Hematopoietic multipotent progenitor cell treated with erythropoietin and hydrocortisone succinate and interleukin-3 and kit ligand, for 17 days (in vitro differentiated cells): ENCODE measurements at regions not wholly inside any gene's neighbourhood (a gene's known extent, or its start where the extent isn't known, plus 50 kb on each side); places are given as distances from the start of the nearest gene placed in this dataset.
"Not testable (repeated sequence)": the region's sequence is repeated elsewhere in the genome, so short reads cannot be mapped to it uniquely, and the experiment has no call there.

Experiments used
- DNase-seq: peaks from one replicate; pipeline ENCODE4 v3.0.0-alpha.2; 2015; ENCODE audit warnings: low spot score

DNA sequence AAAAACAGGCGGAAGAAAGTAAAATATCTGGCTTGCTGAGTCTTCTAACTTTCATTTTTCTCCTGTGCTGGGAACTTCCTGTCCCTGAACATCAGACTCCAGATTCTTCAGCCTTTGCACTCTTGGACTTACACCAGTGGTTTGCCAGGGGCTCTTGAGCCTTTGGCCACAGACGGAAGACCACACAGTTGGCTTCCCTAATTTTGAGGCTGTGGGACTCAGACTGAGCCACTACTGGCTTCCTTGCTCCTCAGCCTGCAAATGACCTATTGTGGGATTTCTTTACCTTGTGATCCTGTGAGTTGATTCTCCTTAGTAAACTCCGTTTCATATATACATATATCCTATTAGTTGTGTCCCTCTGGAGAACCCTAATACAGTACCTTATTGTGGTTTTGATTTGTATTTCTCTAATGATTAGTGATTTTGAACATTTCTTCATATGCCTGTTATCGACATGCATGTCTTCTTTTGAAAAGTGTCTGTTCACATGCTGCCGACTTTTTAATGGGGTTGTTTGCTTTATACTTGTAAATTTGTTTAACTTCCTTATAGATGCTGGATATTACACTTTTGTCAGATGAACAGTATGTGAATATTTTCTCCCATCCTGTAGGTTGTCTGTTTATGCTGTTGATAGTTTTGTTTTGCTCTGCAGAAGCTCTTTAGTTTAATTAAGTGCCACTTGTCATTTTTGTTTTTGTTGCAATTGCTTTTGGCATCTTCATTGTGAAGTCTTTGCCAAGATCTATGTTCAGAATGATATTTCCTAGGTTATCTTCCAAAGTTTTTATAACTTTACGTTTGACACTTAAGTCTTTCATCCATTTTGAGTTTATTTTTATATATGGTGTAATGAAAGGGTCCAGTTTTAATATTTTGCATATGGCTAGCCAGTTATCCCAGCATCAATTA, 348.8 kb upstream of the SETBP1 start:
- DNase-seq: no peak

DNA sequence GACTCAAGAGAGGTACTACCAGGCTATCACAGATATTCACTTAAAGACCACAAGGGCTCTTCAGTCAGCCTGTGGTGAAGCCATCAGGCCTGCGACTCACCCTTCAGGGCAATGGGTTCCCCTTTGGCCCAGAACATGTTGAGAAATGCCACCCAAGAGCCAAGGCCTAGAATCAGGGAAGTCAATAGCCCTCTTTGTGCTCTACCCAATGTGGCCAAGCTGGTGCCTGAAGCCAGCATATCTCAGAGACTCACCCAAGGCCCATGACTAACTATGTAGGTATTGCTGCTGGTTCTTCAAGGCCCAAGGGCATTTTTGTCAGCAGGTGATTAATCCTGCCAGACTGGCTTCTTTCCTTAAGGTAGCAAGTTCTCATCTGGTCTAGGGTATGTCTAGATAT, 338.9 kb upstream of the SETBP1 start:
- DNase-seq: no peak

DNA sequence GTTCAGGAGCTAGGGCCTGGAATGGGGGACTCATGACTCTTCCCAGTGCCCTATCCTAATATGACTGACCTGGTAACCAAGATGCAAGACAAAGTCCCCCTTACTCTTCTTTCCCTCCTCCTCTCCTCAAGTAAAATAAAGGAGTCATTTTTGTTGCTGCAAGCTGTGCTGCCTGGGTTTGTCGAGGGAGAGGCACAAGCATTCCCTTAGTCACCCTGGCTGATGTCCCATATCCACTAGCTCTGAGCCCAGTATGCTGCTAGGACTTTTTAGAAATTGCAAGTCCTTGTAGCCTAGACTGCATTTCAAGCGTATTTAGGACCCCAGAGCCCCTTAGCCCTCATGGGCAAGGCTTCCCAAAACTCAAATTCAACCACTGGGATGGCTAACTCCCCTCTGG, 338.5 kb upstream of the SETBP1 start:
- DNase-seq: no peak

DNA sequence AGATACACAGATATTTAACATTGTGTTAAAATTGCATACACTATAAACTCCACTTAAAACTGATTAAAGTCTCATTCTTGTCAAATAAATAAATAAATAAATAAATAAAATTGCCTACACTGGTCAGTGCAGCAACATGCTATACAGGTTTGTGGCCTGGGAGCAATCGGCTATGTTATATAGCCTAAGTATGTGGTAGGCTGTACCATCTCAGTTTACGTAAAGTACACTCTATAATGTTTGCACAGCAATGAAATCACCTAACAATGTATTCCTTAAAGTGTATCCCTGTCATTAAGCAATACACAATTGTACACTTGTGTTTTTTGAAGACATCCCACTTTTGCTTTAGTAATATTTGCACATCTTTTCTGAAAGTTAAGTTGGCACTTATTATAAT, 337.7 kb upstream of the SETBP1 start:
- DNase-seq: no peak

DNA sequence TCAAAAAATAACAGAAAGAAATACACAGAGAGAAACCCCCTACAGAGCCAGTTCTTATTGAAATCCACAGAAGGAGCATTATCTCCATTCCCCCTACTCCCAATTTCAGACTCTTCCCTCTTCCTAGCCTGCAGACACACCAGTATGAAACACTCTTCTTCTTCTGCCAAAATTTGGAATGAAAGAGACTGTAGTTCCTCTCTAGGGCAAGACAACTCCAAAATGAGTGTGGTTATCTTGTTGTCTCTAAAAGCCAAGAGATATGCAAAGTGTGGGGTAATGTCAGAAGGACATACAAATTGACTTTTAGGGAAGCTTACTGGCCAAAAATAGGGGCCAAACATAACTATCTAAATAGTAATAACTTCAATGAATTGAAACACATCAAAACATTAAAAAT, 337.1 kb upstream of the SETBP1 start:
- DNase-seq: no peak

DNA sequence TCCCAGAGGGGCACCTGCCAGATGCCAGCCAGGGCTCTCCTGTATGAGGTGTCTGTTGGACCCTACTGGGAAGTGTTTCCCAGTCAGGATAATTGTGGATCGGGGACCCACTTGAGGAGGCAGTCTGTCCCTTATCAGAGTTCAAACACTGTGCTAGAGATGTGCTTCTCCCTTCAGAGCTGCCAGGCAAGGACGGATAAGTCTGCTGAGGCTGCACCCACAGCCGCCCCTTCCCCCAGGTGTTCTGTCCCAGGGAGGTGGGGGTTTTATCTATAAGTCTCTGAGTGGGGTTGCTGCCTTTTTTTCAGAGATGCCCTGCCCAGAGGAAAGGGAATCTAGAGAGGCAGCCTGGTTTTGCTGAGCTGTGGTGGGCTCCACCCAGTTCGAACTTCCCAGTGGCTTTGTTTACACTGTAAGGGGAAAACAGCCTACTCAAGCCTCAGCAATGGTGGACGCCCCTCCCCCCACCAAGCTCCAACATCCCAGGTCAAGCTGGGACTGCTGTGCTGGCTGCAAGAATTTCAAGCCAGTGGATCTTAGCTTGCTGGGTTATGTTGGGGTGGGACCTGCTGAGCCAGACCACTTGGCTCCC, 324.0 kb upstream of the SETBP1 start:
- DNase-seq: no peak

DNA sequence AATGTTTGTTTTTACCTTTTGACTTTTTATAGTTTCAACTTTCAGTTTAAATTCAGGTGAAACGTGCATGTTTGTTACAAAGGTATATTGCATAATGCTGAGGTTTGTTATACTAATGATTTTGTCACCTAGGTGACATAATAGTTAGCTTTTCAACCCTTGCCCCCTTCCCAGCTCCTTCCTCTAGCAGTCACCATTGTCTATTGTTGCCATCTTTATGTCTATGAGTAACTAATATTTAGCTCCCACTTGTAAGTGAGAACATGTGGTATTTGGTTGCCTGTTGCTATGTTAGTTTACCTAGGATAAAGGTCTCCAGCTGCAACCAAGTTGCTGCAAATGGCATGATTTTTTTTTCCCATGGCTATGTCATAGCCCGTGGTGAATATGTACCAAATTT, 322.3 kb upstream of the SETBP1 start:
- DNase-seq: no peak

DNA sequence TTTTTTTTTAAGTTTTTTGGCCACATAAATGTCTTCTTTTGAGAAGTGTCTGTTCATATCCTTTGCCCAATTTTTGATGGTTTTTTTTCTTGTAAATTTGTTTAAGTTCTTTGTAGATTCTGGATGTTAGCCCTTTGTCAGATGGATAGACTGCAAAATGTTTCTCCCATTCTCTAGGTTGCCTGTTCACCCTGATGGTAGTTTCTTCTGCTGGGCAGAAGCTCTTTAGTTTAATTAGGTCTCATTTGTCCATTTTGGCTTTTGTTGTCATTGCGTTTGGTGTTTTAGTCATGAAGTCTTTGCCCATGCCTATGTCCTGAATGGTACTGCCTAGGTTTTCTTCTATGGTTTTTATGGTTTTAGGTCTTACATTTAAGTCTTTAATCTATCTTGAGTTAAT, 320.9 kb upstream of the SETBP1 start:
- not testable (repeated sequence) for DNase-seq

DNA sequence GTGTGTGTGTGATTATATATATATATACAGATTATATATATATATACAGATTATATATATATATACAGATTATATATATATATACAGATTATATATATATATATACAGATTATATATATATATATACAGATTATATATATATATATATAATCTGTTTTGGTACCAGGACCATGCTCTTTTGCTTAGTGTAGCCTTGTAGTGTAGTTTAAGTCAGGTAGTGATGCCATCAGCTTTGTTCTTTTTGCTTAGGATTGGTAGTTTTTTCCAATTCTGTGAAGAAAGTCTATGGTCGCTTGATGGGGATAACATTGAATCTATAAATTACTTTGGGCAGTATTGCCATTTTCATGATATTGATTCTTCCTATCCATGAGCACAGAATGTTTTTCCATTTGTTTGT, 318.5 kb upstream of the SETBP1 start:
- DNase-seq: not testable (repeated sequence)

DNA sequence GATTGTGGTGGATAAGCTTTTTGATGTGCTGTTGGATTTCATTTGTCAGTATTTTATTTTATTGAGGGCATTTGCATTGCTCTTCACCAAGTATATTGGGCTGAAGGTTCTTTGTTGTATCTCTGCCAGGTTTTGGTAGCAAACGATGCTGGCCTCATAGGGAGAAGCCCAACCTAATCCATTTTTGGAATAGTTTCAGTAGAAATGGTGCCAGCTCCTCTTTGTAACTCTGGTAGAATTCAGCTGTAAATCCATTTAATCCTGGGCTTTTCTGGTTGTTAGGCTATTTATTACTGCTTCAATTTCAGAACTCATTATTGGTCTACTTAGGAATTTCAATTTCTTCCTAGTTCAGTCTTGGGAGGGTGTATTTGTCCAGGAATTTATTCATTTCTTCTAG, 309.8 kb upstream of the SETBP1 start:
- DNase-seq: no peak

DNA sequence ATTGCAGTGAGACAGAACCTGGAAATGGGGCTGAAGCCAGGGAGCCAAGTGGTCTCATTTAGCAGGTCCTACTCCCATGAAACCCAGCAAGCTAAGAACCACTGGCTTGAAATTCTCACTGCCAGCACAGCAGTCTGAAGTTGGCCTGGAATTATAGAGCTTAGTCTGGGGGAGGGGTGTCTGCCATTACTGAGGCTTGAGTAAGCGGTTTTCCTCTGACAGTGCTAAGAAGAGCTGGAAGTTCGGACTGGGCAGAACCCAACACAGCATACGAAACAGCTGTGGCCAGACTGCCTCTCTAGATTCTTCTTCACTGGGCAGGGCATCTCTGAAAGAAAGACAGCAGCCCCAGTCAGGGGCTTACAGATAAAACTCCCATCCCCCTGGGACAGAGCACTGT, 305.7 kb upstream of the SETBP1 start:
- no peak for DNase-seq

DNA sequence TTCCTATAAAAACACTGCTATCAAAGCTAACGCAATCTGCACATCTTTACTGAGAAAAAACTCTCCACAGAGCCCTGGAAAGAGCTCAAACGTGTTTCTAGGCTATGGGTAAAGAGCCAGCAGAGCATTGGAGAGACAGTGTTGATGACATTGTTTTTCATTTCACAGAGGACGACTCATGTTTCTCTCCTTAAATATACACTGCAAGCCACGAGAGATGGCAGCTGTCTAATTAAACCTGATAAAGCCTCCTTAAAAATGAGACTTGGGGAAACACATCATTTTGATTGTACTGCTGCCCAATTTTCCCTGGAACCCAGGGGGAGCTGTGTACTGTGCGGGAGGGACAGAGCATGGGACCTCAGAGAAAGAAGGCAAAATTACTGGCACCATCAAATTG, 294.3 kb upstream of the SETBP1 start:
- DNase-seq: no peak

DNA sequence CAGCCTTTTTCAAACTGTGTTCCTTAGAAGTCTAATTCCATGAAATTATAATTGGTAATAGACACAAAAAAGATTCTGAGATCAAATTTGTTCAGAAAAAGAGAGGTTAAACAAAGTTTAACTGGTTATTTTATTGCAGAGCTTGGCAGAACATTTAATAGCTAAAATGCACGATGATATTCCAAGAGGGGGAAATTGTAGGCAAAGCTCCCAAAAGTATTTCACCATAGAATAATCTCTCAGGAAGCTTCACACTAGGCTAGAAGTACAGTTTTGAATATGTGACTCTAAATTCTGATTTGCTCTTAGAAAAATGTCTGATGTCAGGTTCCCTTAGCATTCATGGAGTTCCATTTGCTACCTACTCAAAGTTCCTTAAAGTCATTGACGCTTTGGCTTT, 292.4 kb upstream of the SETBP1 start:
- DNase-seq: no peak

DNA sequence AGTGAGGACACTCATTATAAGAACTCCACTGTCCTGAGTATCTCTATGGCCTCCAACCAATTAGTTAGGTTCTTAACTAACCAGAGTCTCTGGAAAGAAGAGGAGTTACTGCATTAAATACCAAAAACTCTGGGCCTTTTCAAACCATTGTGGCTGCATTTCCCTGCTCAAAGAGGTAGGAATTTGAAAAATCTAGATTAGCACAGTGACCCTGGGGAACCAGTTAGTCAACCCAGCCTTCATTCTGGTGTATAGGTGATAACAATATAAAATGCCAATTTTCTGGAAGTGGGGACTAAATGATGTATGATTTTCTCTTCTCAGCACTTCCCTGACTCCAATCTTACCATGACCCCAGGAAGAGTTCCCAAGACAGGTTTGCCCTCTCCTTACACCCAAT, 287.8 kb upstream of the SETBP1 start:
- no peak for DNase-seq

DNA sequence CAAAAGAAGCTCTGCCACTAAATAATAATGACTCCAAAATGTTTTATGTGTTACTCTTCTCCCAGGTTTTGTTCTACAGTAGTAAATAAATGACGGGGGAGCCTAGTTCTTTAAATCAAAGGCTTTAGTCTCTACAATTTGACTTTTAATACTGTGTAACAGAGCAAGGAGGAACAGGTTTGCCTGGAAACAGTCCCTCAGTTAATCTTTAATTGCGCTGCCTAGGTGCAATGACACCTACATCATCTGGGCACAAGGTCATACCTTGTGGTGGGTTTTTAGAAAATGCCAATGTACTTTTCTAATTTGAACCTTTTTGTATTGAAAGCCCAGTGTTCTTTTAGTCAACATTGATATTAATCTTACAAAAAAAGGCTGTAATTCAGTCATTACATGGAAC, 287.3 kb upstream of the SETBP1 start:
- DNase-seq: no peak

DNA sequence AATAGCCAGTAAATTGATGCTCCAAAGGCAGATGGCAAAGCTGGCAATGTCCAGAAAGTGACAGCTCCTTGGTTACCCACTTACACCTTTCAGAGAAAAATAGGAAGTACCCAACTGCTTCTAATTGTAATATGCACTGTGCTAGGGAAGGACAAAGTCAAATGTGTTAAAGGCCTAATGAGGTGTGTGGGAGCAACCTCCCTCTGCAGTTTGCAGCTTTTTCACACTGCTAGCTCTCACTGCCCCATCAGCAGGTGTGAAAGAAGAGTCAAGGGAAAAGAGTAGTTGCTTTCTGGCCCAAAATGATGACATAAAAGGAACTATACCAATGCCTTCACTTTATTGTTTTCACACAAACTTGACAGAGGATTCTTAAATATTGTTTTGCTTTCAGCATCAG, 284.1 kb upstream of the SETBP1 start:
- DNase-seq: no peak

DNA sequence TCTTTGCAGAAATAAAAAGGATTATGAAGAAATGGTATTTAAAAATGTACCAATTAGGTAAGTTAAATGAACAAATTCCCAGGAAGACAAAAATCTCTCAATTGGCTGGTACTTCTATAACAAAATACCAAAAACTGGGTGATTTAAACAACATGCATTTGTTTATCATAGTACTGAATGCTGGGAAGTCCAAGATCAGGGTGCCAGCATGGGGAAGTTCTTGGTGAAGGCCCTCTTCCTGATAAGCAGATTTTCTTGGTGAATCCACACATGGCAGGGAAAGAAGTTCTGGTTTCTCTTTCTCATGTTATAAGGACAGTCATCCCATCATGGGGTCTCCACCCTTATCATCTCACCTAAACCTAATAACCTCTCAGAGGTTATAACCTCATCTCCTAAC, 271.6 kb upstream of the SETBP1 start:
- DNase-seq: no peak

DNA sequence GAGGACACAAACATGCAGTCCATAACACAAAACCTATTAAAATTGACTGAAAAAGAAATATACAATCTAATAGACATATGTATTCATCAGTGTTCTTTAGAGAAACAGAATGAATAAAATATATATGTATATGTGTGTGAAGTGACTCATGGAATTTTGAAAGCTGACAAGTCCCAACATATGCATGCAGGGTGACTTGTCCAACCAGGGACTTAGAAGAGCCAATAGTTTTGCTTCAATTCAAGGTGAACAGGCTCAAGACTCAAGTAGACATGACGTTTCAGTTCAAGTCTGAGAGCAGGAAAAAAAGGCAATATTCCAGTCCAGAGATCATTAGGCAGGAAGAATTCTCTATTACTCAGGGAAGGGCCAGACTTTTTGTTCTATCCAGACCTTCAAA, 271.2 kb upstream of the SETBP1 start:
- no peak for DNase-seq

DNA sequence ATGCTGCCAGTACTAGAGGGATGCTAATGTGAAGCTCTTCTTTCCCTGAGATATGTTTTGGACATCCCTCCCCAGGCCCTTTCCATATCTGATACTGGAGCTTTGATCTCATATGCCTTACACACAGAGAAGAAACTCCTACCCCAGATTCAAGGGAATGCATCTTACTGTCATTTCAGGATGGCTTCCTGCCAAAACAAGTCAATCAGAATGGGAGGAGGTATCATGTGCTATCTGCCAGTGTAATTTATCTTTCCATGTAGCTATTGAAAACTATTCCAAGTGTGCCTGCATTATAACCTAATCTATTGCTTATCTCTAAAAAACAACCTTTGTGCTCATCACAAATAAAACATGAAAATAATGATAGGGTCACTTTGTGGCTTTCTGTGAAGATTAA, 269.9 kb upstream of the SETBP1 start:
- DNase-seq: no peak

DNA sequence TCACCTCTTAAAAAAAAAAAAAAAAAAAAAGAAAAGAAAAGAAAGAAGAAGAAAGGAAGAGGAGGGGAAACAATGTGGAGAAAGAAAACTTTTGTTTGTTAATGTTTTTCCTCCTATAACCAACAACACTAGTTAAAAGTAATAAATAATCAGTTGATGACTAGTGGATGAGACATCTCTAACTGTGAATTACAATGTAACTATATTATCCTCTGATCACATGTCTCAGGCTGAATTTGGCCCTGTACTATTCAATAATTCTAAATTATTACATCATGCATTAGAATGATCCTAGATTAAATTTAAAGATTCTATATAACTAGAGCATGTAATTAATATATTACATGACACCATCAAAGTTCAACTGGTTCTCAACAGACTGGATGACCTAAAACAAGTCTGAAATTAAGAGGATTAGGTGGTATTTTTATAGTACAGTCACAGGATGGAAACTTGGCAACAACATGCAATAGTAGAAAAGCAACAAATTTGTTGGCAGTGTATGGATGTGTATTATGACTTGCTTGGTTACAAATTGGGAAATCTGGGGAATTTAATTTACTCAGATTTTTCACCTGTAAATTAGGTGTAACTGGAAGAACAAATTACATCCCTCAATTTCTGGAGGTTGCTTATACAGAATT, 269.3 kb upstream of the SETBP1 start:
- DNase-seq: no peak

DNA sequence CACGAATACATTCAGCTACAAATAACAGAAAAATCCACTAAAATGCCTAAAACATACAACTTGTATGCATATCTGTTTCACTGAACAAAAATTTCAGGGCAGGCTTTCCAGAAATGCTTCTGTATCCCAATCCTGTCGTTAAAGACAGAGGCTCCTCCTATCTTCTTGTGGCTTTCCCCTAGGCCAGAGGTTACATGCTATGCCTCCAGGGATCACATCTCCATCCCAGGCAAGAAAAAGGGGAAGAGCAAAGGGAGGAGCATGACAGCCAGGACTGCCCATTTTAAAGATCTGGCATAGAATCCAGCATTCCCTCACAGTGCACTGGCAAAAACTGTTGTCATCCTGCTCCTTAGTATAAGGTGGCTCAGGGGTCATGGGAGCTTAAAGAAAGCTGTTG, 268.7 kb upstream of the SETBP1 start:
- DNase-seq: no peak

DNA sequence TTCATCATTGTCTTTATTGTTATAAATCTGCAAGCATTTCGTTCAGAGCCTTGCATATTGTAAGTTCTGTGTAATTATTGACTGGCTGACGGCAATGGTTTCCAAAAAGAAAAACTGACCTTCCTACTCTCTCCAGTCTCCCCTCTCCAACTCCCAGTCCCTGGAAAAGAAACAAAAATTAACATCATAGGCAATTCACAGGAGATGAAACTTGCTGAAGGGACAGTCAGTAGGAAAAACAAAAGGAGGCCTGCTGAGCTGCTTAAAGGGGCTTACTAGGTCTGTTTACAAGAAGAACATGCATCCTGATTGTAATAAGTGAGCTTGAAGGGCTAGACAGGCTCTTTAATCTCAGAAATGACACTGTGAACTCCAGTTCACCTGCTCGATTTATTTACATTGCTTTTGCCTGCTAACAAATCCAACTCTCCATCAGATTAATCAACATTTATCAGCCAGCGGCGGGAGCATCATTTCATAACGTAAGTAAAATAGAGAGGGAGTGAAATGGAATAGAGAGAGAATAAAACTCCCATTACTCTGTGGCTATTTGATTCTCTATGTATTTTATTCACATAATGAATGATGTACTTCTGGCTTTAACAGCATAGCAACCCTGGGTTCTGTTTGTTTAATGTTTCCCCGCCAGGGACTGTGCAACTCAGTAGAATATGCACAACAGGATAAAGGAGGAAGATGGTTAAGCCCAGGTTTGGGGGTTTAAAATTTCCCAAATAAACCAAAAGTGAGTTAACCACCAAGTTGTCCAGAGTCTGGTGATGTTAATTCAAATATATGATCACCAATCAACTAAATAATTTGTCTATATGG, 256.7 kb upstream of the SETBP1 start:
- DNase-seq: no peak

DNA sequence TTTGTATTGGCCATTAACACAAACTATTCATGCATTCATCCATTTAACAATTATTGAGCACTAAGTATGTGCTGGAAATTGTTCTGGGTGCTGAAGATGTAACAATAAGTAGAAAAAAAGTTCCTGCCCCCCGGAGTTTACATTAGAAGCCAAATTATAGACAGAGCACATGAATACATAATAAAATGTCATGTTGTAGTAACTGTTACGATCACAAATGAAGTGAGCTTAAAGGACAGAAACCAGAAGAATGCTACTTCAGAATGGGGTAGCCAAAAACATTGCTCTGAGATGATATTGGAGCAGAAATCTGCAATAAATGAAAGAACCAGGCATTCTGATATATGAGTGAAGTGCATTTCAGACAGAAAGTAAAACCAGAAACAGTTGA, 256.0 kb upstream of the SETBP1 start:
- DNase-seq: no peak
